GM23248 (cell line): ENCODE measurements at regions not wholly inside any gene's neighbourhood (a gene's known extent, or its start where the extent isn't known, plus 50 kb on each side); places are given as distances from the start of the nearest gene placed in this dataset.

Source experiments
- DNase-seq: peaks from one replicate; pipeline ENCODE4 v3.0.0-alpha.2; 2015
- H2AFZ ChIP-seq: fragments of 200-600 bp; sonication (generic); 2 replicates; pipeline ENCODE4 v1.6.1; 2016; ENCODE audit warnings: antibody characterized with exemption
- H3F3A ChIP-seq: fragments of 200-600 bp; sonication (generic); 2 replicates; pipeline ENCODE4 v1.6.1; 2016; ENCODE audit warnings: mild to moderate bottlenecking, antibody characterized with exemption, mixed run types; ENCODE audit not compliant: insufficient read depth
- H3K27ac ChIP-seq: fragments of 200-600 bp; sonication (generic); 2 replicates; pipeline ENCODE4 v1.5.1; 2016; ENCODE audit warnings: mild to moderate bottlenecking
- H3K27me3 ChIP-seq: fragments of 200-600 bp; sonication (generic); replicated peaks from 2 replicates; pipeline ENCODE4 v1.6.1; 2016; ENCODE audit warnings: mild to moderate bottlenecking; ENCODE audit not compliant: insufficient read depth
- H3K36me3 ChIP-seq: fragments of 200-600 bp; sonication (generic); 2 replicates; pipeline ENCODE4 v1.6.1; 2016; ENCODE audit warnings: low read depth, mild to moderate bottlenecking
- H3K4me1 ChIP-seq: fragments of 200-600 bp; sonication (generic); 2 replicates; pipeline ENCODE4 v1.6.1; 2016; ENCODE audit warnings: mild to moderate bottlenecking; ENCODE audit not compliant: insufficient read depth
- H3K4me2 ChIP-seq: fragments of 200-600 bp; sonication (generic); one replicate; pipeline ENCODE4 v1.6.1; 2016; ENCODE audit warnings: mild to moderate bottlenecking; ENCODE audit not compliant: unreplicated experiment
- H3K4me3 ChIP-seq: fragments of 200-600 bp; sonication (generic); 2 replicates; pipeline ENCODE4 v1.5.1; 2016; ENCODE audit warnings: mild to moderate bottlenecking
- H3K79me2 ChIP-seq: fragments of 200-600 bp; sonication (generic); 2 replicates; pipeline ENCODE4 v1.6.1; 2016; ENCODE audit warnings: mild to moderate bottlenecking; ENCODE audit not compliant: insufficient read depth
- H3K9ac ChIP-seq: fragments of 200-600 bp; sonication (generic); 2 replicates; pipeline ENCODE4 v1.6.1; 2016; ENCODE audit warnings: mild to moderate bottlenecking
- H3K9me2 ChIP-seq: fragments of 200-600 bp; sonication (generic); 2 replicates; pipeline ENCODE4 v1.6.1; 2016; ENCODE audit warnings: mixed run types, mild to moderate bottlenecking, moderate library complexity; ENCODE audit not compliant: insufficient read depth
- H3K9me3 ChIP-seq: fragments of 200-600 bp; sonication (generic); one replicate; pipeline ENCODE4 v1.6.1; 2017; ENCODE audit warnings: low read depth
- H4K20me1 ChIP-seq: fragments of 200-600 bp; sonication (generic); 2 replicates; pipeline ENCODE4 v1.6.0; 2016; ENCODE audit not compliant: insufficient read depth
- EZH2 ChIP-seq: fragments of 200-600 bp; sonication (generic); IDR thresholded peaks from 2 replicates; pipeline ENCODE4 v1.6.1; 2018; ENCODE audit warnings: antibody characterized with exemption, mild to moderate bottlenecking; ENCODE audit not compliant: insufficient read depth, poor library complexity, severe bottlenecking
- EZH2phosphoT487 ChIP-seq: fragments of 200-600 bp; sonication (generic); IDR thresholded peaks from 2 replicates; pipeline ENCODE4 v1.6.1; 2018; ENCODE audit warnings: antibody characterized with exemption, moderate library complexity, mild to moderate bottlenecking, low read depth; ENCODE audit not compliant: insufficient read depth
- WGBS, 2 experiments: methylation state at CpG; one replicate each; pipeline ENCODE4 v1.1.6; 2015 to 2017; ENCODE audit warnings: low lambda C conversion rate in 2 of 2, low coverage in 1 of 2; ENCODE audit errors: missing lambda C conversion rate in 2 of 2; 5-methylcytosine and 5-hydroxymethylcytosine counted together
- in situ Hi-C: fragments of 300-500 bp; cut with MboI; formaldehyde crosslinking; loops from 2 replicates; pipeline ENCODE4 v1.15.0; 2020

- Histone ChIP-seq H3K79me2 (no peaks in the 10 kb centered on the region), H4K20me1 (no peaks in the 10 kb centered on the region), H3K4me3 (no peak overlapping the region), H3K36me3 (no peaks in the 10 kb centered on the region), H3K4me2 (no peak overlapping the region), H3K9me2 (no peaks in the 10 kb centered on the region), H3K27ac (no peak overlapping the region), H3K9me3 (no peaks in the 10 kb centered on the region), H3K9ac (no peak overlapping the region), H2AFZ (no peak overlapping the region), H3F3A (no peaks in the 10 kb centered on the region), H3K4me1 (no peaks in the 10 kb centered on the region), H3K27me3 (no peaks in the 10 kb centered on the region)
- in situ Hi-C loops = no loop called here
- 97 to 100% methylated on average over 2 of the region's 2 CpGs for WGBS, 2 experiments
- no peak for TF ChIP-seq EZH2
- no peak for TF ChIP-seq EZH2phosphoT487
- no peak for DNase-seq
Observed at GRCh38 chr12:83920821-83921547, 991.6 kb downstream of the SLC6A15 start.

- DNase-seq = no peak
- H3K9me3 ChIP-seq = no peaks in the 10 kb centered on the region
- no peaks in the 10 kb centered on the region for H4K20me1 ChIP-seq
- no peak overlapping the region for H2AFZ ChIP-seq
- H3K79me2 ChIP-seq = no peaks in the 10 kb centered on the region
- H3K9ac ChIP-seq = no peak overlapping the region
- H3F3A ChIP-seq = no peaks in the 10 kb centered on the region
- no peak overlapping the region for H3K4me2 ChIP-seq
- TF ChIP-seq EZH2 (no peak), EZH2phosphoT487 (no peak)
- in situ Hi-C loops = no loop called here
- H3K9me2 ChIP-seq = no peaks in the 10 kb centered on the region
- no peaks in the 10 kb centered on the region for H3K27me3 ChIP-seq
- no peaks in the 10 kb centered on the region for H3K36me3 ChIP-seq
- H3K4me1 ChIP-seq = no peaks in the 10 kb centered on the region
- 90 to 91% methylated on average over 3 of the region's 3 CpGs for WGBS, 2 experiments
- H3K4me3 ChIP-seq = no peak overlapping the region
- H3K27ac ChIP-seq = no peak overlapping the region
Observed at GRCh38 chr12:83919081-83919480, 993.5 kb downstream of the SLC6A15 start.

GRCh38 chr12:83904175-83904574 lies 1008.4 kb downstream of the SLC6A15 start:
- Histone ChIP-seq H3F3A (no peaks in the 10 kb centered on the region), H3K9ac (no peak overlapping the region), H3K9me3 (no peaks in the 10 kb centered on the region), H3K4me2 (no peak overlapping the region), H3K9me2 (no peaks in the 10 kb centered on the region), H3K27ac (no peak overlapping the region), H2AFZ (no peak overlapping the region), H3K4me3 (no peak overlapping the region), H4K20me1 (no peaks in the 10 kb centered on the region), H3K36me3 (no peaks in the 10 kb centered on the region), H3K4me1 (no peaks in the 10 kb centered on the region), H3K79me2 (no peaks in the 10 kb centered on the region), H3K27me3 (no peaks in the 10 kb centered on the region)
- TF ChIP-seq EZH2 = no peak
- no peak for TF ChIP-seq EZH2phosphoT487
- 64% methylated on average over 6 of the region's 6 CpGs for WGBS, 2 experiments
- DNase-seq = no peak
- in situ Hi-C loops = no loop called here

- in situ Hi-C loops = no loop called here
- no peak overlapping the region for H3K27ac ChIP-seq
- H3K27me3 ChIP-seq = no peaks in the 10 kb centered on the region
Observed at GRCh38 chr12:83896416-83896815, 1016.2 kb downstream of the SLC6A15 start.

More at GRCh38 chr12:83896416-83896815, 1016.2 kb downstream of the SLC6A15 start:
- H3K9me2 ChIP-seq = no peaks in the 10 kb centered on the region
- no peak overlapping the region for H3K4me2 ChIP-seq
- H3K4me3 ChIP-seq = no peak overlapping the region
- no peak for TF ChIP-seq EZH2phosphoT487
- no peak for TF ChIP-seq EZH2
- no peaks in the 10 kb centered on the region for H3K4me1 ChIP-seq
- no peaks in the 10 kb centered on the region for H3K36me3 ChIP-seq
- H3F3A ChIP-seq = no peaks in the 10 kb centered on the region
- H2AFZ ChIP-seq = no peak overlapping the region
- H3K9ac ChIP-seq = no peak overlapping the region
- DNase-seq = no peak
- no peaks in the 10 kb centered on the region for H3K9me3 ChIP-seq
- H4K20me1 ChIP-seq = no peaks in the 10 kb centered on the region
- H3K79me2 ChIP-seq = no peaks in the 10 kb centered on the region
- 15 to 17% methylated on average over 2 of the region's 2 CpGs for WGBS, 2 experiments
